HEK293 (cell line): ENCODE measurements at regions not wholly inside any gene's neighbourhood (a gene's known extent, or its start where the extent isn't known, plus 50 kb on each side); places are given as distances from the start of the nearest gene placed in this dataset.

Source experiments
- CTCF ChIA-PET: fragments of 350-600 bp; formaldehyde crosslinking; extraction: SDS; loops from one replicate; lab custom pipeline; 2021; ENCODE audit warnings: antibody characterized with exemption; lab: Yijun Ruan, JAX
- POLR2A ChIA-PET: fragments of 300-600 bp; formaldehyde crosslinking; extraction: SDS; loops from one replicate; lab custom pipeline; 2020; ENCODE audit warnings: antibody characterized with exemption, inconsistent platforms; lab: Yijun Ruan, JAX
- H3K27ac ChIP-seq: fragments of 200-500 bp; sonication (Bioruptor generic); 2 replicates; pipeline ENCODE4 v1.5.1; 2014; ENCODE audit warnings: low read depth, low read length, control low read depth, inconsistent platforms; ENCODE audit errors: extremely low read depth
- H3K36me3 ChIP-seq, 2 experiments: fragments of 200-500 bp in 1 of 2; sonication (Bioruptor generic) in 1 of 2; 1 replicate in 1 of 2; 2 replicates in 1 of 2; pipeline ENCODE4 v1.5.1; 2014 to 2017; ENCODE audit warnings: inconsistent platforms in 2 of 2, low read length in 2 of 2; ENCODE audit not compliant: control insufficient read depth in 2 of 2, insufficient read depth in 1 of 2
- H3K4me1 ChIP-seq: fragments of 200-500 bp; sonication (Bioruptor generic); 2 replicates; pipeline ENCODE4 v1.5.1; 2014; ENCODE audit warnings: mild to moderate bottlenecking, low read length, inconsistent platforms; ENCODE audit not compliant: control insufficient read depth, insufficient read depth
- H3K4me3 ChIP-seq: 2 replicates; pipeline ENCODE4 v1.5.1; 2011; ENCODE audit warnings: low read depth, mild to moderate bottlenecking, control low read depth, low read length, moderate library complexity
- H3K9me3 ChIP-seq: fragments of 200-500 bp; sonication (Bioruptor generic); 2 replicates; pipeline ENCODE4 v1.5.1; 2014; ENCODE audit warnings: low read depth, low read length, inconsistent platforms; ENCODE audit not compliant: control insufficient read depth, insufficient read depth
- KLF9 ChIP-seq: fragments of 450-650 bp; formaldehyde crosslinking; IDR thresholded peaks from 2 replicates; pipeline ENCODE4 v1.5.1; 2016; ENCODE audit warnings: missing biosample characterization, missing genetic modification characterization, low read depth
- ZBTB21 ChIP-seq: fragments of 450-650 bp; formaldehyde crosslinking; IDR thresholded peaks from 2 replicates; pipeline ENCODE4 v1.5.1; 2017; ENCODE audit warnings: missing biosample characterization, missing genetic modification characterization
- ZBTB26 ChIP-seq: fragments of 450-650 bp; formaldehyde crosslinking; optimal IDR thresholded peaks from 2 replicates; pipeline ENCODE3; 2016; ENCODE audit warnings: missing biosample characterization, mild to moderate bottlenecking, missing genetic modification characterization
- ZBTB6 ChIP-seq: fragments of 450-650 bp; formaldehyde crosslinking; IDR thresholded peaks from 2 replicates; pipeline ENCODE4 v1.5.1; 2017; ENCODE audit warnings: missing biosample characterization, missing genetic modification characterization
- ZFP41 ChIP-seq: fragments of 450-650 bp; formaldehyde crosslinking; IDR thresholded peaks from 2 replicates; pipeline ENCODE4 v1.5.1; 2016; ENCODE audit warnings: missing biosample characterization, missing genetic modification characterization, borderline replicate concordance
- ZFP69B ChIP-seq: fragments of 450-650 bp; formaldehyde crosslinking; IDR thresholded peaks from 2 replicates; pipeline ENCODE4 v1.5.1; 2016; ENCODE audit warnings: missing biosample characterization, missing genetic modification characterization
- ZNF132 ChIP-seq: fragments of 450-650 bp; formaldehyde crosslinking; IDR thresholded peaks from 2 replicates; pipeline ENCODE4 v1.5.1; 2017; ENCODE audit warnings: missing biosample characterization, missing genetic modification characterization, borderline replicate concordance
- ZNF26 ChIP-seq: fragments of 450-650 bp; formaldehyde crosslinking; IDR thresholded peaks from 2 replicates; pipeline ENCODE4 v1.5.1; 2016; ENCODE audit warnings: missing biosample characterization, missing genetic modification characterization
- ZNF394 ChIP-seq: fragments of 450-650 bp; formaldehyde crosslinking; IDR thresholded peaks from 2 replicates; pipeline ENCODE4 v1.5.1; 2016; ENCODE audit warnings: missing biosample characterization, missing genetic modification characterization, mild to moderate bottlenecking, moderate library complexity, borderline replicate concordance
- ZNF404 ChIP-seq: fragments of 450-650 bp; formaldehyde crosslinking; IDR thresholded peaks from 2 replicates; pipeline ENCODE4 v1.5.1; 2017; ENCODE audit warnings: missing biosample characterization, missing genetic modification characterization
- ZNF518A ChIP-seq: fragments of 450-650 bp; formaldehyde crosslinking; conservative IDR thresholded peaks from 2 replicates; pipeline ENCODE4 v1.5.1; 2016; ENCODE audit warnings: low read depth, missing biosample characterization, missing genetic modification characterization
- ZNF624 ChIP-seq: fragments of 450-650 bp; formaldehyde crosslinking; IDR thresholded peaks from 2 replicates; pipeline ENCODE4 v1.5.1; 2017; ENCODE audit warnings: missing biosample characterization, missing genetic modification characterization
- ZNF670 ChIP-seq: fragments of 450-650 bp; formaldehyde crosslinking; IDR thresholded peaks from 2 replicates; pipeline ENCODE4 v1.5.1; 2016; ENCODE audit warnings: missing biosample characterization, missing genetic modification characterization, low read depth
- ZNF776 ChIP-seq: fragments of 450-650 bp; formaldehyde crosslinking; IDR thresholded peaks from 2 replicates; pipeline ENCODE4 v1.5.0; 2017; ENCODE audit warnings: missing biosample characterization, missing genetic modification characterization, borderline replicate concordance
- ZSCAN16 ChIP-seq: fragments of 450-650 bp; formaldehyde crosslinking; IDR thresholded peaks from 2 replicates; pipeline ENCODE4 v1.5.1; 2016; ENCODE audit warnings: missing biosample characterization, missing genetic modification characterization

GRCh38 chr1:190759807-190760206 is 282.1 kb upstream of the BRINP3 start:
- no peak overlapping the region for H3K4me3 ChIP-seq
- TF ChIP-seq ZNF670 (tag by site-specific recombination), result no peak
- no peak for TF ChIP-seq KLF9 (tag by site-specific recombination)
- TF ChIP-seq ZBTB21 (tag by site-specific recombination), result no peak
- no peak for TF ChIP-seq ZBTB6 (tag by site-specific recombination)
- TF ChIP-seq ZFP69B (tag by site-specific recombination), result no peak
- TF ChIP-seq ZNF394 (tag by site-specific recombination), result no peak
- no peaks in the 10 kb centered on the region for H3K4me1 ChIP-seq
- H3K36me3 ChIP-seq, result no peaks in the 10 kb centered on the region
- ChIA-PET CTCF (no interaction called here), POLR2A (no interaction called here)
- H3K9me3 ChIP-seq, result no peaks in the 10 kb centered on the region
- no peak overlapping the region for H3K27ac ChIP-seq

- no peaks in the 10 kb centered on the region for H3K4me1 ChIP-seq
- no peaks in the 10 kb centered on the region for H3K9me3 ChIP-seq
- CTCF ChIA-PET, result no interaction called here
- TF ChIP-seq ZNF404 (tag by site-specific recombination), result no peak
- no peak for TF ChIP-seq ZNF624
- no peak for TF ChIP-seq ZFP41
- no peak for TF ChIP-seq ZNF132 (tag by site-specific recombination)
- no peak for TF ChIP-seq ZSCAN16
- TF ChIP-seq ZNF776, result no peak
- TF ChIP-seq, all 188 proteins: peak for 0
- POLR2A ChIA-PET, result no interaction called here
- no peaks in the 10 kb centered on the region for H3K36me3 ChIP-seq
- H3K4me3 ChIP-seq, result no peak overlapping the region
- no peak overlapping the region for H3K27ac ChIP-seq
Observed at GRCh38 chr1:190762325-190762724, 284.7 kb upstream of the BRINP3 start.

- H3K4me3 ChIP-seq, result no peak overlapping the region
- ChIA-PET CTCF (no interaction called here), POLR2A (no interaction called here)
- no peaks in the 10 kb centered on the region for H3K36me3 ChIP-seq
- no peaks in the 10 kb centered on the region for H3K9me3 ChIP-seq
- no peak for TF ChIP-seq ZBTB26
- TF ChIP-seq ZNF26 (tag by site-specific recombination), result no peak
- no peak for TF ChIP-seq ZNF518A (tag by site-specific recombination)
- H3K4me1 ChIP-seq, result no peaks in the 10 kb centered on the region
- H3K27ac ChIP-seq, result no peak overlapping the region
Observed at GRCh38 chr1:190792873-190793272, 315.2 kb upstream of the BRINP3 start.
